ENCODE measurements at regions not wholly inside any gene's neighbourhood (a gene's known extent, or its start where the extent isn't known, plus 50 kb on each side); places are given as distances from the start of the nearest gene placed in this dataset.
A peak's percentile ranks its signal among the peaks of the same experiment; 100 is the strongest.
"Not testable (repeated sequence)": the region's sequence is repeated elsewhere in the genome, so short reads cannot be mapped to it uniquely, and the experiment has no call there.

DNA sequence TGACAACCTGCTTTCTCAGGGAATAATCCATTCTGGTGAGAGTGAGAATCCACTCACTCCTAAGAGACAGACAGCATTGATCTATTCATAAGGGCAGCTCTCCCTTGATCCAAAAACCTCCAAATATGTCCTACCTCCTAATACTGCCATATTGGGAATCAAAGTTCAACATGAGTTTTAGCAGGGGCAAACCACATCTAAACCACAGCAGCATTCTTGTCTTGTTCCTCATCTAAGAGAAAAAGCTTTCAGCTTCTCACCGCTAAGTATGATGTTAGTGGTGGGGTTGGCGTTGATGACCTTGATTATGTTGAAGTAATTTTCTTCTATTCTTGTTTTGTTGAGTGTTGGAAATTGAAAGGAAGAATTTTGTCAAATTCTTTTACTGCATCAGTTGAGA lies 69.6 kb downstream of the SERTM2 start:
- no peaks in the 10 kb centered on the region for H3K27me3 ChIP-seq (ENCODE audit: control insufficient read depth, insufficient read depth)
- DNase-seq (no peak), ATAC-seq (no peak)
- H3K27ac ChIP-seq (ENCODE audit: low read length), result no peak overlapping the region
- no peaks in the 10 kb centered on the region for H3K4me1 ChIP-seq (ENCODE audit: control insufficient read depth, insufficient read depth, low read length)
- H3K4me3 ChIP-seq (ENCODE audit: low read length), result no peak overlapping the region
- intact Hi-C loops (cut with DNase I), result no loop called here
- 95% methylated on average over 2 of the region's 2 CpGs for WGBS
- H3K9me3 ChIP-seq (ENCODE audit: control insufficient read depth, low read length), result no peaks in the 10 kb centered on the region

DNA sequence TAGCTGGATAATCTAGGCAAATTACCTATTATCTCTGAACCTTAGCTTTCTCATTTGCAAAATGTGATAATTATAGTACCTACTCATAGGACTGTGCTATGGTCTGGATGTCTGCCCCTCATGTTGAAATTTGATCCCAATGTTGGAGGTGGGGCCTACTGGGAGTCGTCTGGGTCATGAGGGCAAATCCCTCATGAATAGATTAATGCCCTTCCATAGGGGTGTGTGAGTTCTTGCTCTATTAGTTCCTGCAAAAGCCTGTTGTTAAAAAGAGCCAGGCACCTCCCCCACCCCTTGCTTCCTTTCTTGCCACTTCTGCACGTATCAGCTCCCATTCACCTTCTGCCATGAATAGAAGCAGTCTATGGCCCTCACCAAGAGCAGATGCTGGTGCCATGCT lies 73.9 kb downstream of the SERTM2 start:
- 15% methylated on average over 2 of the region's 2 CpGs for WGBS
- no peak for ATAC-seq
- no peaks in the 10 kb centered on the region for H3K27me3 ChIP-seq (ENCODE audit: control insufficient read depth, insufficient read depth)
- no peak overlapping the region for H3K4me3 ChIP-seq (ENCODE audit: low read length)
- intact Hi-C loops (cut with DNase I), result no loop called here
- H3K9me3 ChIP-seq (ENCODE audit: control insufficient read depth, low read length), result no peaks in the 10 kb centered on the region
- H3K27ac ChIP-seq (ENCODE audit: low read length), result no peak overlapping the region
- DNase-seq, result no peak
- no peaks in the 10 kb centered on the region for H3K4me1 ChIP-seq (ENCODE audit: control insufficient read depth, insufficient read depth, low read length)

DNA sequence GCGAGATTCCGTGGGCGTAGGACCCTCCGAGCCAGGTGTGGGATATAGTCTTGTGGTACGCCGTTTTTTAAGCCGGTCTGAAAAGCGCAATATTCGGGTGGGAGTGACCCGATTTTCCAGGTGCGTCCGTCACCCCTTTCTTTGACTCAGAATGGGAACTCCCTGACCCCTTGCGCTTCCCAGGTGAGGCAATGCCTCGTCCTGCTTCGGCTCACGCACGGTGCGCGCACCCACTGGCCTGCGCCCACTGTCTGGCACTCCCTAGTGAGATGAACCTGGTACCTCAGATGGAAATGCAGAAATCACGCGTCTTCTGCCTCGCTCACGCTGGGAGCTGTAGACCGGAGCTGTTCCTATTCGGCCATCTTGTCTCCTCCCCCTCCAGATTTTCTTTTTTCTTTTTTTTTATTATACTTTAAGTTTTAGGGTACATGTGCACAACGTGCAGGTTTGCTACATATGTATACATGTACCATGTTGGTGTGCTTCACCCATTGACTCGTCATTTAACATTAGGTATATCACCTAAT lies 83.0 kb downstream of the SERTM2 start:
- H3K9me3 ChIP-seq (ENCODE audit: control insufficient read depth, low read length); ATAC-seq; H3K27me3 ChIP-seq (ENCODE audit: control insufficient read depth, insufficient read depth); H3K4me1 ChIP-seq (ENCODE audit: control insufficient read depth, insufficient read depth, low read length); intact Hi-C loops (cut with DNase I); DNase-seq; H3K4me3 ChIP-seq (ENCODE audit: low read length); H3K27ac ChIP-seq (ENCODE audit: low read length): not testable (repeated sequence)
- 96% methylated on average over 20 of the region's 28 CpGs for WGBS

DNA sequence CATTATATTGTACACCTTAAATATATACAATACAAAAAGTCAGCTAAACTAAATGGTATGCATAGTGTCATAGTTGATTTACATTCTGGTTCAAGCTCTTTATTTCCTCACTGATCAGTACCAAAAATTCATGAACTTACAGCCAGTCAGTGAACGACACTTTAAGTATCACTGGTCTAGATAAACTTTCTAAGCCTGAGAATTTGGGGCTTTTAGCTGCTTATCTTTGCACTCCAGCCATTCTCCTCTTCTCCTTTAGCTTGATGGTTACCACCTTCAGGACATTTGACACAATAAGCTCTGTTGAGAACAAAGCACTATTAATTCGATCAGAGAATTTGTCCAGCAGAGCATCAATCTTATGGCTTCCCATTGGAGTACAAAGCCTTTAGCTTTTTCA lies 83.0 kb upstream of the ALG13 start:
- Histone ChIP-seq H3K9me3 (ENCODE audit: control insufficient read depth, low read length) (no peaks in the 10 kb centered on the region), H3K4me1 (ENCODE audit: control insufficient read depth, insufficient read depth, low read length) (no peaks in the 10 kb centered on the region), H3K27me3 (ENCODE audit: control insufficient read depth, insufficient read depth) (no peaks in the 10 kb centered on the region), H3K4me3 (ENCODE audit: low read length) (no peak overlapping the region), H3K27ac (ENCODE audit: low read length) (no peak overlapping the region)
- intact Hi-C loops (cut with DNase I), result no loop called here
- WGBS, result 70% methylated on average over 2 of the region's 2 CpGs
- no peak for DNase-seq
- ATAC-seq, result no peak

DNA sequence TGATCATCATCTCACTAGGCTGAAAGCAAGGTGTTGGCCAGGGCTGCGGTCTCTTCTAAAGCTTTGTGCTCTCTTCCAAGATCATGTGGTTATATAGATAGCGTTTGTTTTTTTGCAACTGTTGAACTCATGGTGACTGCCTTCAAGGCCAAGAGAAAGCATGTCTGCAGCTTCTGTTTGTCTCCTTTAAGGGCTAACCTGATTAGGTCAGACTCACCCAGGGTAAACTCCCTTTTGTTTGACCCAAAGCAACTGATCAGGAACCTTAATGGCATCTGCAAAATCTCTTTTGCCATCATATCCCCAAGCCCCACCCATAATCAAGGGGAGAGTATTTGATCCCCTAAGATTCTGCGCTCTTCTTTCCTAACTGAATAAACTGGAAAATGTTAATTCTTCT lies 72.2 kb upstream of the ALG13 start:
- no peak overlapping the region for H3K27ac ChIP-seq (ENCODE audit: low read length)
- no peak for ATAC-seq
- 93% methylated on average over 3 of the region's 3 CpGs for WGBS
- H3K4me3 ChIP-seq (ENCODE audit: low read length), result no peak overlapping the region
- H3K4me1 ChIP-seq (ENCODE audit: control insufficient read depth, insufficient read depth, low read length), result no peaks in the 10 kb centered on the region
- DNase-seq, result no peak
- H3K27me3 ChIP-seq (ENCODE audit: control insufficient read depth, insufficient read depth), result no peaks in the 10 kb centered on the region
- no peaks in the 10 kb centered on the region for H3K9me3 ChIP-seq (ENCODE audit: control insufficient read depth, low read length)
- intact Hi-C loops (cut with DNase I), result no loop called here

DNA sequence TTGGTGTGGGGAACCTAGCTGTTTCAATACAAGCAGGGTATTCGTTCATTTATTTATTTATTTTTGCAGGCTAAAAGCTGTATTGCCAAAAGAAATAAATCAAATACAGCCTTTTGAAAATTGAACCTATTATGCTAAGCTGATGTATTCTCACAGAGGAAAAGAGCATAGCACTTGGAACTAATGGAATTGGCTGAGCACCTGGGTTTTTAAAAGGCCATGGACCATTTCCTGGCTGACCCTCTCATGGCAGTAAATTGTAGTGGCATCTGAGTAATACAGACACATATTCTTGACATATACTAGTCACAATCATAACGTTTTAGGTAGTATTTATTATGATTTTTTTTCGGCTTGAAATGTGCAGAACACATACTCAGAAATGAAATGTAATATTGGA lies 71.8 kb upstream of the ALG13 start:
- intact Hi-C loops (cut with DNase I), result no loop called here
- no peaks in the 10 kb centered on the region for H3K27me3 ChIP-seq (ENCODE audit: control insufficient read depth, insufficient read depth)
- 62% methylated on average over 3 of the region's 3 CpGs for WGBS

DNA sequence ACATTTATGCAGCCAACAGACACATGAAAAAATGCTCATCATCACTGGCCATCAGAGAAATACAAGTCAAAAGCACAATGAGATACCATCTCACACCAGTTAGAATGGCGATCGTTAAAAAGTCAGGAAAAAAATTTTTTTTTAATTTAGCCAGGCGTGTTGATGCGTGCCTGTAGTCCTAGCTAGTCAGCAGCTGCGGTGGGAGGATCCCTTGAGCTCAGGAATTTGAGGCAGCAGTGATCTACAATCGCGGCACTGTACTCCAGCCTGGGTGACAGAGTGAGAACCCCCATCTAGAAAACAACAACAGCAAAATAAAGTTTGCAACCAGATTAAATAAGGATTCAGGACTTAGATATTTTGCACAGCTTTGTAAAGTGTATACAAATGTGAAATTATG lies 65.7 kb upstream of the ALG13 start:
- Histone ChIP-seq H3K27me3 (ENCODE audit: control insufficient read depth, insufficient read depth) (no peaks in the 10 kb centered on the region), H3K4me1 (ENCODE audit: control insufficient read depth, insufficient read depth, low read length) (no peaks in the 10 kb centered on the region), H3K27ac (ENCODE audit: low read length) (no peak overlapping the region), H3K9me3 (ENCODE audit: control insufficient read depth, low read length) (no peaks in the 10 kb centered on the region), H3K4me3 (ENCODE audit: low read length) (no peak overlapping the region)
- 78% methylated on average over 7 of the region's 7 CpGs for WGBS
- DNase-seq (no peak), ATAC-seq (no peak)
- intact Hi-C loops (cut with DNase I), result no loop called here

More for the DNA sequence above, 71.8 kb upstream of the ALG13 start:
- Histone ChIP-seq H3K27ac (ENCODE audit: low read length) (no peak overlapping the region), H3K4me1 (ENCODE audit: control insufficient read depth, insufficient read depth, low read length) (no peaks in the 10 kb centered on the region), H3K9me3 (ENCODE audit: control insufficient read depth, low read length) (no peaks in the 10 kb centered on the region), H3K4me3 (ENCODE audit: low read length) (no peak overlapping the region)
- ATAC-seq (no peak), DNase-seq (no peak)

DNA sequence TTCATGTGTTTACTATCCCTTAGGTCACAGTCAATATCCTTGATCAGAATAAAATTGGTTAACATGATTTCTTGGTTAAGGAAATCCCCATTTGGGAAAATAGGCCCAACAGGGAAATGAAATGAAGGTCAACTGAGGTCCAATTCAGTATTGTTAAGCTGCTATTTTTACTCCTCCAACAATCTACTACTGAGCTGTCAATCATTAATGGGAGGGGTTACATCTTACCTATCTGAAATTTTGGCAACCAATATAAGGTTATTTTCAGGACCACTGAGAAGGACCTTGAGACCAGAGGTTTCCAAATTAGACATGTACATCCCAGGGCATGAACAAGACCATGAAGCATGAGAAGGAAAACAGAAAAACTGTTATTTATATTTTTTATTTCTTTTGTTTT lies 64.2 kb upstream of the ALG13 start:
- ATAC-seq (no peak), DNase-seq (no peak)
- no peak overlapping the region for H3K4me3 ChIP-seq (ENCODE audit: low read length)
- H3K4me1 ChIP-seq (ENCODE audit: control insufficient read depth, insufficient read depth, low read length), result no peaks in the 10 kb centered on the region
- intact Hi-C loops (cut with DNase I), result no loop called here
- no peak overlapping the region for H3K27ac ChIP-seq (ENCODE audit: low read length)
- no peaks in the 10 kb centered on the region for H3K27me3 ChIP-seq (ENCODE audit: control insufficient read depth, insufficient read depth)
- no peaks in the 10 kb centered on the region for H3K9me3 ChIP-seq (ENCODE audit: control insufficient read depth, low read length)

DNA sequence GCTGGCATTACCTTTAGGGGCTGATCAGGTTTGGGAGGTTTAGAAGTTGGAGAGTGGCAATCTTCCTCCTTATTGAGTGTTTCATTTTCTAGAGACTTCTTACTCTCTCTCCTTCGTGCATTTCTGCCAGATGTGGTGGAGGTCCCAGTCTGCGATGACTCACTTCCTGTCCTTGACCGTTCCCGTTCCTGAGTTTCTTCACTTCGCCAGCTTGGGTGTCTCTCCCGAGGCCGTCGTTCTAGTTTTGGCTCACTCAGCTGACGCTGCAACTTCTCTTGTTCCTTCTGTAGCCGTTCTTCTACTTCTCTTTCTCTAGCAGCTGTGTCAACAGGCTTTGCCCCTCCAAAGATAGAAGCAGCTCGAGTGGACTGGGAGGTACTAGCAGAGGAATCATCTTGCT lies 60.9 kb upstream of the ALG13 start:
- H3K27me3 ChIP-seq (ENCODE audit: control insufficient read depth, insufficient read depth); H3K4me3 ChIP-seq (ENCODE audit: low read length); H3K4me1 ChIP-seq (ENCODE audit: control insufficient read depth, insufficient read depth, low read length); H3K9me3 ChIP-seq (ENCODE audit: control insufficient read depth, low read length); intact Hi-C loops (cut with DNase I); ATAC-seq; H3K27ac ChIP-seq (ENCODE audit: low read length): not testable (repeated sequence)
- WGBS, result 58% methylated on average over 11 of the region's 11 CpGs
- peak in 1 of 3 donors; percentile 48 for DNase-seq

DNA sequence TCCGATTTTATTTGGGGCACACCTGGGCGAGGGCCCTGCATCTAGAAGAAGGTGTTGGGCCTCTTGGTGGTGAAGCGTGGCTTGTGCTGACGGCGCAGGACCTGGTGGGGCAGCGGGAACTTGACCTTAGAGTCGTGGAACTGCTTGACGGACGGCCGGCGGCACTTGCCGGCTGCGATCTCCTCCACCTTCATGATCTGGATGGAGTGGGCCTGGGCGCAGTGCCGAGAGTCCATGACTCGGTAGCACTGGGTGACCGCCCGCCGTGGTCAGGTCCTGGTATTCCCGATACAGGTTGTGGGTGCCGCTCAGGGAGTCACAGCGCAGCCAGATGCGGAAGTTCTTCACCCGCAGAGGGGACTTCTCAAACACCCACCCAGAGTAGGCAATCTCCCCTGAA lies 56.8 kb upstream of the ALG13 start:
- H3K27me3 ChIP-seq (ENCODE audit: control insufficient read depth, insufficient read depth), result no peaks in the 10 kb centered on the region
- ATAC-seq (no peak), DNase-seq (no peak)
- 95% methylated on average over 24 of the region's 24 CpGs for WGBS
- H3K27ac ChIP-seq (ENCODE audit: low read length), result no peak overlapping the region
- no peaks in the 10 kb centered on the region for H3K9me3 ChIP-seq (ENCODE audit: control insufficient read depth, low read length)
- no peak overlapping the region for H3K4me3 ChIP-seq (ENCODE audit: low read length)
- no peaks in the 10 kb centered on the region for H3K4me1 ChIP-seq (ENCODE audit: control insufficient read depth, insufficient read depth, low read length)
- intact Hi-C loops (cut with DNase I), result no loop called here

DNA sequence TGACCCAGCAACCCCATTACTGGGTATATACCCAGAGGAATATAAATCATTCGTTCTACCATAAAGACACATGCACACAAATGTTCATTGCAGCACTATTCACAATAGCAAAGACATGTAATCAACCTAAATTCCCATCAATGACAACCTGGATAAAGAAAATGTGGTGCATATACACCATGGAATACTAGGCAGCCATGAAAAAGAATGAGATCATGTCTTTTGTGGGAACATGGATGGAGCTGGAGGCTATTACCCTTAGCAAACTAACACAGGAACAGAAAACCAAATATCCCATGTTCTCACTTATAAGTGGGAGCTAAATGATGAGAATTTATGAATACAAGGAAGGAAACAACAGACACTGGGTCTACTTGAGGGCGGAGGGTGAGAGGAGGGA lies 53.7 kb upstream of the ALG13 start:
- H3K27me3 ChIP-seq (ENCODE audit: control insufficient read depth, insufficient read depth); intact Hi-C loops (cut with DNase I); H3K4me1 ChIP-seq (ENCODE audit: control insufficient read depth, insufficient read depth, low read length); ATAC-seq; H3K9me3 ChIP-seq (ENCODE audit: control insufficient read depth, low read length); DNase-seq; H3K27ac ChIP-seq (ENCODE audit: low read length); H3K4me3 ChIP-seq (ENCODE audit: low read length): not testable (repeated sequence)
- WGBS, result 84% methylated on average over 2 of the region's 2 CpGs
